GM23248 (cell line): ENCODE measurements at regions not wholly inside any gene's neighbourhood (a gene's known extent, or its start where the extent isn't known, plus 50 kb on each side); places are given as distances from the start of the nearest gene placed in this dataset.

Experiments
- EZH2 ChIP-seq: fragments of 200-600 bp; sonication (generic); IDR thresholded peaks from 2 replicates; pipeline ENCODE4 v1.6.1; 2018; ENCODE audit warnings: antibody characterized with exemption, mild to moderate bottlenecking; ENCODE audit not compliant: insufficient read depth, poor library complexity, severe bottlenecking
- EZH2phosphoT487 ChIP-seq: fragments of 200-600 bp; sonication (generic); IDR thresholded peaks from 2 replicates; pipeline ENCODE4 v1.6.1; 2018; ENCODE audit warnings: antibody characterized with exemption, moderate library complexity, mild to moderate bottlenecking, low read depth; ENCODE audit not compliant: insufficient read depth

GRCh38 chr1:115176189-115176588 is 86.9 kb upstream of the TSPAN2 start:
- no peak for TF ChIP-seq EZH2
- no peak for TF ChIP-seq EZH2phosphoT487
